ENCODE measurements at regions not wholly inside any gene's neighbourhood (a gene's known extent, or its start where the extent isn't known, plus 50 kb on each side); places are given as distances from the start of the nearest gene placed in this dataset.

DNA sequence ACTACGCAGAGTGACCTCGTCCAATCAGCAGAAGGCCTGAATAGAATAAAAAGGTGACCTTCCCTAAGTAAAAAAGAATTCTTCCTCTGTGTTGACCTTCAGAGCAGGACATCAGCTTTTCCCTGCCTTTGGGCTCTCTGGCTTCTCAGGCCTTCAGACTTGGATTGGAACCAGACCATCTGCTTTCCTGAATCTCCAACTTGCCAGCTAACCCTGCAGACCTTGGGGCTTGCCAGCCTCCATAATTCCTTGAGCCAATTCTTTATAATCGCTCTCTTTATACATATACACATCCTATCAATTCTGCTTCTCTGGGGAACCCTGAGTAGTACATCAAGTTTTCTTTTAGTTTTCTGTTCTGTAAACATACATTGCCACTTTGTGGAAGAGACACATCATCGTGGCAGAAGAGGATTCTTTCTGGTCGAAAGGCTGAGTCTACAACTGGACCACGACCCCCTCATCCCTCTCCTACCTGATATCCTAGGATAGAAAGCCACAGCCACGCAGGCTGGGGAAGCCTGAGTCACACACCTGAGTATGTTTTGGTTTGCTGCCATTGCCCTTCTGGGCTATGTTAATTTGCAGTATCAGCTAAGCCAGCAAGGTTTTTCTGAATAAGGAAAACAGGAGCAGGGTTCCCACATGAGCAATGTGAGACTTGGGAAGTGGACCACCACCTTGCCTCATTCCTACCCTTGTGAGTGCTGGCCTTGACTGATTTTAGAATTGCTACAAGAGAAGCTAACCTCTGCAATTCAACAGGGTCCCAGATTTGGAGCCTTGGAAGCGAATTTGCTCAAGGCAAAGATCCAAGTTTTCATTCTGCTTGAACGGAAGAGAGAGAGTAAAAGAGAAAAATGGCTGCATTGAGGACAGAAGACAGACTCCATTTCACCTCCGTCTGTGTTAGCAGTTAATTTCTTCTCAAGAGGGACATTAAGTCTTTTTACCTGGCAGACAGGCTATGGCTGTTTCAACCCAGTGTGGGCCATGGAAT, 445.2 kb upstream of the FZD8 start:
- Histone ChIP-seq H3K4me3 (no peak overlapping the region), H3K27me3 (no peaks in the 10 kb centered on the region), H3K36me3 (no peaks in the 10 kb centered on the region), H3K27ac (no peak overlapping the region), H3K9me3 (no peaks in the 10 kb centered on the region), H3K4me1 (no peaks in the 10 kb centered on the region)
- TF ChIP-seq, protein P1, sequence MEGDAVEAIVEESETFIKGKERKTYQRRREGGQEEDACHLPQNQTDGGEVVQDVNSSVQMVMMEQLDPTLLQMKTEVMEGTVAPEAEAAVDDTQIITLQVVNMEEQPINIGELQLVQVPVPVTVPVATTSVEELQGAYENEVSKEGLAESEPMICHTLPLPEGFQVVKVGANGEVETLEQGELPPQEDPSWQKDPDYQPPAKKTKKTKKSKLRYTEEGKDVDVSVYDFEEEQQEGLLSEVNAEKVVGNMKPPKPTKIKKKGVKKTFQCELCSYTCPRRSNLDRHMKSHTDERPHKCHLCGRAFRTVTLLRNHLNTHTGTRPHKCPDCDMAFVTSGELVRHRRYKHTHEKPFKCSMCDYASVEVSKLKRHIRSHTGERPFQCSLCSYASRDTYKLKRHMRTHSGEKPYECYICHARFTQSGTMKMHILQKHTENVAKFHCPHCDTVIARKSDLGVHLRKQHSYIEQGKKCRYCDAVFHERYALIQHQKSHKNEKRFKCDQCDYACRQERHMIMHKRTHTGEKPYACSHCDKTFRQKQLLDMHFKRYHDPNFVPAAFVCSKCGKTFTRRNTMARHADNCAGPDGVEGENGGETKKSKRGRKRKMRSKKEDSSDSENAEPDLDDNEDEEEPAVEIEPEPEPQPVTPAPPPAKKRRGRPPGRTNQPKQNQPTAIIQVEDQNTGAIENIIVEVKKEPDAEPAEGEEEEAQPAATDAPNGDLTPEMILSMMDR (IDR thresholded peaks at IDR 0.05) = no peak
- no peak for TF ChIP-seq POLR2A (IDR thresholded peaks at IDR 0.05)
- intact Hi-C loops (cut with DNase I) = no loop called here
- DNase-seq (no peak), ATAC-seq (no peak)
- 61% methylated on average over 10 of the region's 10 CpGs for WGBS (ENCODE audit: insufficient coverage, low coverage, low lambda C conversion rate, missing lambda C conversion rate)

DNA sequence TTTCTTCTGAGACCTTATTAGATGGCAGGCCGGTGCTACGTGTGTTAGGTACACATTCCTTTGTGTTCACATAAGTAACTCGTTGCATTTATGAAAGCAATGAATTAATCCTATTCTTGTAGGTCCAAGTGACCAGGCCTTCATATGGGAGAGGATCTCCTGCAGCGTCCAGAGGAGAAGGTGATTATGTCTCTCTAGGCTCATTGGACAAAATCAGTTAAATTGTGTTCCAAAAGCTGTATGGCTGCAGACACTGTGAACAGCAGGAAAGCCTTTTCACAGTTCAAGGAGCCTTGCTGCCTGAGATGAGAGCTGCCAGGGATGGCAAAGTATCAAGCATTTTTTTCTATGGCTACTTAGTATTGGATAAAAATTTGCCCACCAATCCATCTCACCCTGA, 433.1 kb upstream of the FZD8 start:
- DNase-seq (no peak), ATAC-seq (no peak)
- Histone ChIP-seq H3K9me3 (no peaks in the 10 kb centered on the region), H3K36me3 (no peaks in the 10 kb centered on the region), H3K27me3 (no peaks in the 10 kb centered on the region), H3K4me3 (no peak overlapping the region), H3K4me1 (no peaks in the 10 kb centered on the region), H3K27ac (no peak overlapping the region)
- intact Hi-C loops (cut with DNase I) = no loop called here
- 55% methylated on average over 3 of the region's 4 CpGs for WGBS (ENCODE audit: insufficient coverage, low coverage, low lambda C conversion rate, missing lambda C conversion rate)
- TF ChIP-seq, protein P1 (IDR thresholded peaks at IDR 0.05) = no peak
- TF ChIP-seq POLR2A (IDR thresholded peaks at IDR 0.05) = no peak

- intact Hi-C loops (cut with DNase I) = no loop called here
- ATAC-seq (no peak), DNase-seq (no peak)
- H3K27ac ChIP-seq = no peak overlapping the region
- H3K9me3 ChIP-seq = no peaks in the 10 kb centered on the region
- WGBS (ENCODE audit: insufficient coverage, low coverage, low lambda C conversion rate, missing lambda C conversion rate) = 51% methylated on average over 2 of the region's 2 CpGs
- no peaks in the 10 kb centered on the region for H3K27me3 ChIP-seq
- H3K4me1 ChIP-seq = no peaks in the 10 kb centered on the region
- TF ChIP-seq POLR2A (IDR thresholded peaks at IDR 0.05) = no peak
- TF ChIP-seq, protein P1 (IDR thresholded peaks at IDR 0.05) = no peak
- no peak overlapping the region for H3K4me3 ChIP-seq
- no peaks in the 10 kb centered on the region for H3K36me3 ChIP-seq
These were observed 431.8 kb upstream of the FZD8 start for GRCh38 chr10:36073796-36074345.

DNA sequence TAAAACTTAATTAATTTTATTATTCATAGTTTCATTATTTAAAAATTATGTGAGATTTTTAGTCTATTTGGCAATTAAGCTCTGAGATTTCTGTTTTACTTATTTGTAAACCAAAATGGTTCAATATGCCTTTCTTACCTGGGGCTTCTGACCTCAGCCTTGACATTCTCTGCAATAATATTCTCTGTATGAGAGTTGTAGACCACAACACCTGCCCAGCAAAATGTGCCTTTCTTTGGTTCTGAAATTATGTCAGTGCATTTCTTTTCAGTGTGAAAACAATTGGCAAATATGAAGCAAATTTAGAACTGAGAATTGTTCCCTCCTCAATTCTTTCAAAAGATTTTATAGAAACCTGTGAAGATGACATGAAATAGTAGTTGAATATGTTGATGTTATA, 426.4 kb upstream of the FZD8 start:
- H3K27me3 ChIP-seq = no peaks in the 10 kb centered on the region
- no peaks in the 10 kb centered on the region for H3K9me3 ChIP-seq
- DNase-seq (no peak), ATAC-seq (no peak)
- no peak for TF ChIP-seq POLR2A (IDR thresholded peaks at IDR 0.05)
- TF ChIP-seq, protein P1 (IDR thresholded peaks at IDR 0.05) = no peak
- no peak overlapping the region for H3K4me3 ChIP-seq
- no peaks in the 10 kb centered on the region for H3K36me3 ChIP-seq
- no peaks in the 10 kb centered on the region for H3K4me1 ChIP-seq
- intact Hi-C loops (cut with DNase I) = no loop called here
- H3K27ac ChIP-seq = no peak overlapping the region

All from right lobe of liver (tissue), 6 donors.